HCT116 (cell line): ENCODE measurements at regions not wholly inside any gene's neighbourhood (a gene's known extent, or its start where the extent isn't known, plus 50 kb on each side); places are given as distances from the start of the nearest gene placed in this dataset.

Source experiments
- ATAC-seq: fragments of 200-7000 bp; cut with Tn5 transposase; 2 replicates; pipeline ENCODE4 v1.9.1; 2020; ENCODE audit warnings: mild to moderate bottlenecking, moderate library complexity
- BruUV-seq: library from RNA; stranded (reverse); fragments of 400-500 nt; replicated peaks from 2 replicates; lab custom pipeline; 2021; lab: Mats Ljungman, UMichigan
- CTCF ChIA-PET: fragments of 300-600 bp; sonication (Branson Sonifier 250); formaldehyde crosslinking; loops from one replicate; lab custom pipeline; 2021; ENCODE audit warnings: antibody characterized with exemption; lab: Charles Lee
- POLR2A ChIA-PET: fragments of 300-600, 350-600 bp; sonication (Branson Sonifier 250); formaldehyde crosslinking; loops from one replicate; lab custom pipeline; 2021; ENCODE audit warnings: antibody characterized with exemption; lab: Charles Lee
- RAD21 ChIA-PET, 2 experiments: fragments of 300-600 bp; sonication (Branson Sonifier 250); formaldehyde crosslinking; loops; one replicate each; lab custom pipeline; 2023; ENCODE audit warnings: low total read pairs in 2 of 2; ENCODE audit not compliant: uncharacterized antibody in 2 of 2, unreplicated experiment in 2 of 2, low non-redundant PET in 1 of 2; lab: Charles Lee
- DNase-seq: peaks from one replicate; pipeline ENCODE4 v3.0.0-alpha.2; 2010; ENCODE audit warnings: low read depth, low spot score
- H2AFZ ChIP-seq: fragments of 200-600 bp; shearing (Covaris generic), sonication (generic); 2 replicates; pipeline ENCODE4 v1.6.1; 2017; ENCODE audit warnings: low read depth, mixed run types, mixed read lengths, antibody characterized with exemption, low read length; ENCODE audit not compliant: poor library complexity, severe bottlenecking
- H3K27ac ChIP-seq: 2 replicates; pipeline ENCODE4 v1.5.1; 2012; ENCODE audit warnings: low read depth, low read length
- H3K27me3 ChIP-seq: fragments of 200-600 bp; sonication (generic); 2 replicates; pipeline ENCODE4 v1.6.1; 2016; ENCODE audit warnings: mixed run types, low read length, mixed read lengths; ENCODE audit not compliant: insufficient read depth
- H3K36me3 ChIP-seq, 2 experiments: fragments of 200-500 bp in 1 of 2; fragments of 200-600 bp in 1 of 2; sonication (Bioruptor generic) in 1 of 2; sonication (generic) in 1 of 2; 2 replicates each; pipeline versions ENCODE4 v1.5.1 to v1.6.1; 2014 to 2016; ENCODE audit warnings: low read length in 2 of 2, inconsistent platforms in 1 of 2, mixed read lengths in 1 of 2, mixed run types in 1 of 2; ENCODE audit not compliant: insufficient read depth in 2 of 2, control insufficient read depth in 1 of 2
- H3K4me1 ChIP-seq, 2 experiments: fragments of 200-600 bp in 1 of 2; sonication (generic) in 1 of 2; 2 replicates each; pipeline versions ENCODE4 v1.5.1 to v1.6.1; 2012 to 2017; ENCODE audit warnings: low read length in 2 of 2, inconsistent platforms in 1 of 2, mild to moderate bottlenecking in 1 of 2, mixed read lengths in 1 of 2, mixed run types in 1 of 2, moderate library complexity in 1 of 2; ENCODE audit not compliant: insufficient read depth in 2 of 2, control insufficient read depth in 1 of 2
- H3K4me2 ChIP-seq: fragments of 200-600 bp; sonication (generic); 2 replicates; pipeline ENCODE4 v1.6.1; 2017; ENCODE audit warnings: mixed run types, low read length, mixed read lengths
- H3K4me3 ChIP-seq, 2 experiments: fragments of 200-600 bp in 1 of 2; sonication (generic) in 1 of 2; replicated peaks in 1 of 2; 2 replicates each; pipeline ENCODE4 v1.5.1; 2011 to 2016; ENCODE audit warnings: low read length in 2 of 2, control low read depth in 1 of 2, low read depth in 1 of 2, mild to moderate bottlenecking in 1 of 2, mixed read lengths in 1 of 2, mixed run types in 1 of 2
- H3K79me2 ChIP-seq: fragments of 200-600 bp; sonication (generic); 2 replicates; pipeline ENCODE4 v1.6.1; 2017; ENCODE audit warnings: mild to moderate bottlenecking, mixed run types, low read length, moderate library complexity, mixed read lengths; ENCODE audit not compliant: insufficient read depth
- H3K9ac ChIP-seq: fragments of 200-600 bp; sonication (generic); 2 replicates; pipeline ENCODE4 v1.6.1; 2016; ENCODE audit warnings: low read length, mixed read lengths
- H3K9me2 ChIP-seq: fragments of 200-600 bp; sonication (generic), shearing (Covaris generic); 2 replicates; pipeline ENCODE4 v1.6.1; 2017; ENCODE audit warnings: mixed run types, mild to moderate bottlenecking, moderate library complexity; ENCODE audit not compliant: insufficient read depth
- H3K9me3 ChIP-seq, 2 experiments: fragments of 200-500 bp in 1 of 2; fragments of 200-600 bp in 1 of 2; sonication (Bioruptor generic) in 1 of 2; sonication (generic) in 1 of 2; 2 replicates each; pipeline ENCODE4 v1.6.1; 2014 to 2017; ENCODE audit warnings: low read length in 2 of 2, mixed read lengths in 2 of 2, inconsistent platforms in 1 of 2, low read depth in 1 of 2, mild to moderate bottlenecking in 1 of 2, mixed run types in 1 of 2, moderate library complexity in 1 of 2; ENCODE audit not compliant: control insufficient read depth in 1 of 2, insufficient read depth in 1 of 2
- H4K20me1 ChIP-seq: fragments of 200-600 bp; sonication (generic), shearing (Covaris generic); 2 replicates; pipeline ENCODE4 v1.6.1; 2017; ENCODE audit warnings: mixed run types, mild to moderate bottlenecking, moderate library complexity; ENCODE audit not compliant: insufficient read depth
- CEBPB ChIP-seq: IDR thresholded peaks from 2 replicates; pipeline ENCODE4 v1.6.1; 2012; ENCODE audit warnings: low read depth
- EZH2phosphoT487 ChIP-seq: fragments of 200-600 bp; IDR thresholded peaks from 2 replicates; pipeline ENCODE4 v1.6.1; 2018; ENCODE audit warnings: antibody characterized with exemption, borderline replicate concordance
- JUND ChIP-seq: IDR thresholded peaks from 2 replicates; pipeline ENCODE4 v1.6.1; 2012
- POLR2AphosphoS5 ChIP-seq: IDR thresholded peaks from 2 replicates; pipeline ENCODE4 v1.6.1; 2011; ENCODE audit warnings: mild to moderate bottlenecking, low read depth, low read length, moderate library complexity
- RAD21 ChIP-seq: IDR thresholded peaks from 2 replicates; pipeline ENCODE4 v1.6.1; 2012; ENCODE audit warnings: low read depth, mild to moderate bottlenecking
- SIN3A ChIP-seq: IDR thresholded peaks from 2 replicates; pipeline ENCODE4 v1.6.1; 2012; ENCODE audit warnings: low read depth
- SRF ChIP-seq: IDR thresholded peaks from 2 replicates; pipeline ENCODE4 v1.6.1; 2012; ENCODE audit warnings: low read depth
- TCF7L2 ChIP-seq: IDR thresholded peaks from 2 replicates; pipeline ENCODE4 v1.7.0; 2011; ENCODE audit warnings: borderline replicate concordance, inconsistent platforms; ENCODE audit not compliant: insufficient read depth, insufficient read length; ENCODE audit errors: extremely low read depth
- ZFX ChIP-seq: fragments of 450-650 bp; IDR thresholded peaks from 2 replicates; pipeline ENCODE4 v1.6.1; 2017
- intact Hi-C: fragments of 100-400 bp; cut with micrococcal nuclease; formaldehyde crosslinking; loops from 2 replicates; pipeline ENCODE4 v1.10.0; 2022
- TF ChIP-seq, protein P1 (sequence below), 3 experiments: fragments of 200-600 bp in 1 of 3; sonication (generic) in 1 of 3; IDR thresholded peaks in 2 of 3; conservative IDR thresholded peaks in 1 of 3; 2 replicates each; pipeline ENCODE4 v1.5.1; 2012 to 2017; ENCODE audit warnings: low read depth in 2 of 3, low read length in 2 of 3, antibody characterized with exemption in 1 of 3, borderline replicate concordance in 1 of 3, control low read depth in 1 of 3, mild to moderate bottlenecking in 1 of 3, mixed read lengths in 1 of 3, mixed run types in 1 of 3, moderate library complexity in 1 of 3; ENCODE audit not compliant: insufficient read depth in 1 of 3
- TF ChIP-seq, protein P2 (sequence below): IDR thresholded peaks from 2 replicates; pipeline ENCODE4 v1.6.1; 2011; ENCODE audit warnings: mild to moderate bottlenecking, low read length, moderate library complexity; ENCODE audit not compliant: insufficient replicate concordance; ENCODE audit errors: extremely low read depth
- TF ChIP-seq, protein P3 (sequence below): IDR thresholded peaks from 2 replicates; pipeline ENCODE4 v1.6.1; 2012
- TF ChIP-seq, protein P4 (sequence below): IDR thresholded peaks from 2 replicates; pipeline ENCODE4 v1.6.1; 2012

DNA sequence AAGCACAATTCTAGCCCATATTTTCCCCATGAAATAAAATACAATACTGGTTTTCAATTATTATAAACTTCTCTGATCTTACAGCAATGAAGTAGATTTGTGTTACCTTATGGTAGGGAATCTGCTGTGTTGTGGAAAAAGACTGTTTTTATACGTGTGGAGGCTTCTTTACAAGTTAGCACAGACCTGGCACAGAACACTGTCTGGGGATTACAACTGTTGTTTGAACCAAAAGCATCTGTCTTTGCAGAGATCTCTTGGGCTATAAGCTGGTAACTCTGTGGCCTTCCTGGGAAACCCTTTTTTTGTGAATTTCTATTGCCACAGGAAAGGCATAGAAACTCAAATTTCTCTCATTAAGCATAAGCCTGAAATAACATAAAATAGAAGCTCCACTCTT, 581.9 kb downstream of the TUSC7 start (continued):
- TF ChIP-seq, protein P1, sequence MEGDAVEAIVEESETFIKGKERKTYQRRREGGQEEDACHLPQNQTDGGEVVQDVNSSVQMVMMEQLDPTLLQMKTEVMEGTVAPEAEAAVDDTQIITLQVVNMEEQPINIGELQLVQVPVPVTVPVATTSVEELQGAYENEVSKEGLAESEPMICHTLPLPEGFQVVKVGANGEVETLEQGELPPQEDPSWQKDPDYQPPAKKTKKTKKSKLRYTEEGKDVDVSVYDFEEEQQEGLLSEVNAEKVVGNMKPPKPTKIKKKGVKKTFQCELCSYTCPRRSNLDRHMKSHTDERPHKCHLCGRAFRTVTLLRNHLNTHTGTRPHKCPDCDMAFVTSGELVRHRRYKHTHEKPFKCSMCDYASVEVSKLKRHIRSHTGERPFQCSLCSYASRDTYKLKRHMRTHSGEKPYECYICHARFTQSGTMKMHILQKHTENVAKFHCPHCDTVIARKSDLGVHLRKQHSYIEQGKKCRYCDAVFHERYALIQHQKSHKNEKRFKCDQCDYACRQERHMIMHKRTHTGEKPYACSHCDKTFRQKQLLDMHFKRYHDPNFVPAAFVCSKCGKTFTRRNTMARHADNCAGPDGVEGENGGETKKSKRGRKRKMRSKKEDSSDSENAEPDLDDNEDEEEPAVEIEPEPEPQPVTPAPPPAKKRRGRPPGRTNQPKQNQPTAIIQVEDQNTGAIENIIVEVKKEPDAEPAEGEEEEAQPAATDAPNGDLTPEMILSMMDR (IDR thresholded peaks at IDR 0.05 in 2 of 3, conservative IDR thresholded peaks at IDR 0.05 in 1 of 3; ENCODE audit: borderline replicate concordance in 1 of 3, insufficient read depth in 1 of 3, low read depth in 2 of 3, low read length in 2 of 3) = no peak
- TF ChIP-seq, protein P2, sequence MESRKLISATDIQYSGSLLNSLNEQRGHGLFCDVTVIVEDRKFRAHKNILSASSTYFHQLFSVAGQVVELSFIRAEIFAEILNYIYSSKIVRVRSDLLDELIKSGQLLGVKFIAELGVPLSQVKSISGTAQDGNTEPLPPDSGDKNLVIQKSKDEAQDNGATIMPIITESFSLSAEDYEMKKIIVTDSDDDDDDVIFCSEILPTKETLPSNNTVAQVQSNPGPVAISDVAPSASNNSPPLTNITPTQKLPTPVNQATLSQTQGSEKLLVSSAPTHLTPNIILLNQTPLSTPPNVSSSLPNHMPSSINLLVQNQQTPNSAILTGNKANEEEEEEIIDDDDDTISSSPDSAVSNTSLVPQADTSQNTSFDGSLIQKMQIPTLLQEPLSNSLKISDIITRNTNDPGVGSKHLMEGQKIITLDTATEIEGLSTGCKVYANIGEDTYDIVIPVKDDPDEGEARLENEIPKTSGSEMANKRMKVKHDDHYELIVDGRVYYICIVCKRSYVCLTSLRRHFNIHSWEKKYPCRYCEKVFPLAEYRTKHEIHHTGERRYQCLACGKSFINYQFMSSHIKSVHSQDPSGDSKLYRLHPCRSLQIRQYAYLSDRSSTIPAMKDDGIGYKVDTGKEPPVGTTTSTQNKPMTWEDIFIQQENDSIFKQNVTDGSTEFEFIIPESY = no peak
- no peak for TF ChIP-seq SRF
- TF ChIP-seq, protein P3, sequence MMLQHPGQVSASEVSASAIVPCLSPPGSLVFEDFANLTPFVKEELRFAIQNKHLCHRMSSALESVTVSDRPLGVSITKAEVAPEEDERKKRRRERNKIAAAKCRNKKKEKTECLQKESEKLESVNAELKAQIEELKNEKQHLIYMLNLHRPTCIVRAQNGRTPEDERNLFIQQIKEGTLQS = no peak
- TF ChIP-seq JUND = no peak
- no peak for TF ChIP-seq EZH2phosphoT487
- TF ChIP-seq SIN3A = no peak

DNA sequence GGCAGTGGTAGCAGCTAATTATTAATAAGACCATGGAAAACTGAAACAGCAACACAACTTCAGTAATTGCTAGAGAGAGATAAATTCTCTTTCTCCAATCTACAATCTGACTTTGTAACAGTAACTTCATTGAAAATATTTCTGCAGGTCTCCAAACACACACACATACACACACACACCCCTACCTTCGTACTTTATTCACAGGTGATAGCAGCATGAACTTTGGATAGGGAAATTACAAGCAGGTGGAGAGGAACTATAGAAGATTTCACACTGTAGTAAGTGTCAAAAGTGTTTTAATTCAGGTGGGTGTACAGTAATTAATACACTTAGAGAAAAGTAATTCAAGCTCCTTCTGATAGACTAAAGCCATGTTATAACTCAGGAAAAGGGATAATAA, 587.5 kb downstream of the TUSC7 start:
- ChIA-PET CTCF (no interaction called here), POLR2A (no interaction called here), RAD21 (no interaction called here)
- Histone ChIP-seq H2AFZ (no peak overlapping the region), H4K20me1 (no peaks in the 10 kb centered on the region), H3K9me3 (no peaks in the 10 kb centered on the region), H3K4me2 (no peak overlapping the region), H3K27ac (no peak overlapping the region), H3K9ac (no peak overlapping the region), H3K79me2 (no peaks in the 10 kb centered on the region), H3K4me3 (no peak overlapping the region), H3K36me3 (no peaks in the 10 kb centered on the region), H3K4me1 (no peaks in the 10 kb centered on the region), H3K27me3 (peaks cover 3% of the 10 kb centered on the region; the same call in 1 of the 2 replicates), H3K9me2 (no peaks in the 10 kb centered on the region)
- no TSS peak for BruUV-seq
- TF ChIP-seq RAD21 = no peak
- no peak for TF ChIP-seq CEBPB
- no peak for TF ChIP-seq TCF7L2
- TF ChIP-seq SIN3A = no peak
- no peak for TF ChIP-seq ZFX
- TF ChIP-seq POLR2AphosphoS5 = no peak
- TF ChIP-seq, protein P2 = no peak
- TF ChIP-seq, protein P4, sequence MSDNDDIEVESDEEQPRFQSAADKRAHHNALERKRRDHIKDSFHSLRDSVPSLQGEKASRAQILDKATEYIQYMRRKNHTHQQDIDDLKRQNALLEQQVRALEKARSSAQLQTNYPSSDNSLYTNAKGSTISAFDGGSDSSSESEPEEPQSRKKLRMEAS = no peak
- ATAC-seq (no peak), DNase-seq (no peak)
- intact Hi-C loops = no loop called here
